NCI-H128 (cell line): ENCODE measurements at regions not wholly inside any gene's neighbourhood (a gene's known extent, or its start where the extent isn't known, plus 50 kb on each side); places are given as distances from the start of the nearest gene placed in this dataset.
"Not testable (repeated sequence)": the region's sequence is repeated elsewhere in the genome, so short reads cannot be mapped to it uniquely, and the experiment has no call there.

Source experiments
- DNase-seq: peaks from one replicate; lab custom pipeline; 2025; ENCODE audit not compliant: unreplicated experiment; lab: John Stamatoyannopoulos, UW

GRCh38 chr1:222187566-222188332, 360.2 kb downstream of the HHIPL2 start:
- no peak for DNase-seq

GRCh38 chr1:222182641-222183040, 365.3 kb downstream of the HHIPL2 start:
- DNase-seq, result no peak

GRCh38 chr1:222181191-222181590, 366.7 kb downstream of the HHIPL2 start:
- no peak for DNase-seq

GRCh38 chr1:222177496-222177895, 370.4 kb downstream of the HHIPL2 start:
- DNase-seq, result not testable (repeated sequence)

- DNase-seq, result no peak
Measured at GRCh38 chr1:222171005-222171404, 376.9 kb downstream of the HHIPL2 start.

- DNase-seq, result no peak
Measured at GRCh38 chr1:222168621-222169020, 379.3 kb downstream of the HHIPL2 start.

- DNase-seq, result no peak
Measured at GRCh38 chr1:222167896-222168295, 380.0 kb downstream of the HHIPL2 start.

GRCh38 chr1:222167111-222167510, 380.8 kb downstream of the HHIPL2 start:
- DNase-seq, result no peak

- DNase-seq, result no peak
Measured at GRCh38 chr1:222165629-222166028, 382.3 kb downstream of the HHIPL2 start.

- DNase-seq, result no peak
Measured at GRCh38 chr1:222163895-222164294, 384.0 kb downstream of the HHIPL2 start.

- DNase-seq, result no peak
Measured at GRCh38 chr1:222161676-222162075, 386.2 kb downstream of the HHIPL2 start.

GRCh38 chr1:222157612-222158011, 390.3 kb downstream of the HHIPL2 start:
- no peak for DNase-seq

- no peak for DNase-seq
Measured at GRCh38 chr1:222140206-222140605, 398.3 kb upstream of the DUSP10 start.

GRCh38 chr1:222138095-222138494, 396.2 kb upstream of the DUSP10 start:
- DNase-seq, result no peak

- no peak for DNase-seq
Measured at GRCh38 chr1:222136869-222137268, 395.0 kb upstream of the DUSP10 start.

- DNase-seq, result no peak
Measured at GRCh38 chr1:222129041-222129440, 387.2 kb upstream of the DUSP10 start.

- DNase-seq, result no peak
Measured at GRCh38 chr1:222127526-222128152, 385.8 kb upstream of the DUSP10 start.

GRCh38 chr1:222127096-222127495, 385.2 kb upstream of the DUSP10 start:
- no peak for DNase-seq

- no peak for DNase-seq
Measured at GRCh38 chr1:222126052-222126451, 384.2 kb upstream of the DUSP10 start.

GRCh38 chr1:222124602-222125001, 382.7 kb upstream of the DUSP10 start:
- no peak for DNase-seq

- DNase-seq, result no peak
Measured at GRCh38 chr1:222123111-222123510, 381.2 kb upstream of the DUSP10 start.

GRCh38 chr1:222117809-222118208, 375.9 kb upstream of the DUSP10 start:
- no peak for DNase-seq
